HG02642 (cell line): ENCODE measurements at regions not wholly inside any gene's neighbourhood (a gene's known extent, or its start where the extent isn't known, plus 50 kb on each side); places are given as distances from the start of the nearest gene placed in this dataset.
"Not testable (repeated sequence)": the region's sequence is repeated elsewhere in the genome, so short reads cannot be mapped to it uniquely, and the experiment has no call there.

Source experiments
- ATAC-seq: cut with Tn5 transposase; IDR thresholded peaks from one replicate; pipeline ENCODE4 v1.9.1; 2021; ENCODE audit warnings: mild to moderate bottlenecking; ENCODE audit not compliant: unreplicated experiment, poor library complexity

GRCh38 chr1:96425382-96426129, 296.0 kb upstream of the PTBP2 start:
- no peak for ATAC-seq

GRCh38 chr1:96427616-96428015, 294.0 kb upstream of the PTBP2 start:
- no peak for ATAC-seq

GRCh38 chr1:96445302-96445701, 276.3 kb upstream of the PTBP2 start:
- ATAC-seq: no peak

- no peak for ATAC-seq
Observed at GRCh38 chr1:96464066-96464465, 257.5 kb upstream of the PTBP2 start.

GRCh38 chr1:96464522-96464921, 257.1 kb upstream of the PTBP2 start:
- ATAC-seq: no peak

GRCh38 chr1:96464991-96465390, 256.6 kb upstream of the PTBP2 start:
- no peak for ATAC-seq

GRCh38 chr1:96465441-96465840, 256.1 kb upstream of the PTBP2 start:
- ATAC-seq: no peak

- no peak for ATAC-seq
Observed at GRCh38 chr1:96466842-96467241, 254.7 kb upstream of the PTBP2 start.

GRCh38 chr1:96469726-96470125, 251.9 kb upstream of the PTBP2 start:
- not testable (repeated sequence) for ATAC-seq

- no peak for ATAC-seq
Observed at GRCh38 chr1:96472471-96472870, 249.1 kb upstream of the PTBP2 start.

- no peak for ATAC-seq
Observed at GRCh38 chr1:96473791-96474434, 247.7 kb upstream of the PTBP2 start.

GRCh38 chr1:96474985-96475743, 246.4 kb upstream of the PTBP2 start:
- no peak for ATAC-seq

- ATAC-seq: no peak
Observed at GRCh38 chr1:96475903-96476302, 245.7 kb upstream of the PTBP2 start.

GRCh38 chr1:96478228-96478627, 243.4 kb upstream of the PTBP2 start:
- ATAC-seq: no peak

- ATAC-seq: no peak
Observed at GRCh38 chr1:96481409-96481808, 240.2 kb upstream of the PTBP2 start.

GRCh38 chr1:96482616-96483015, 239.0 kb upstream of the PTBP2 start:
- no peak for ATAC-seq

GRCh38 chr1:96487394-96487793, 234.2 kb upstream of the PTBP2 start:
- no peak for ATAC-seq

- no peak for ATAC-seq
Observed at GRCh38 chr1:96487971-96488370, 233.6 kb upstream of the PTBP2 start.

- ATAC-seq: peak; percentile 55
Observed at GRCh38 chr1:96488777-96489176, 232.8 kb upstream of the PTBP2 start.

- no peak for ATAC-seq
Observed at GRCh38 chr1:96492236-96492635, 229.3 kb upstream of the PTBP2 start.

- no peak for ATAC-seq
Observed at GRCh38 chr1:96498744-96499340, 222.7 kb upstream of the PTBP2 start.
